SIG-M5 treated with dmso at 0.1 percent for 504 hours (cell line): ENCODE measurements at regions not wholly inside any gene's neighbourhood (a gene's known extent, or its start where the extent isn't known, plus 50 kb on each side); places are given as distances from the start of the nearest gene placed in this dataset.

Experiments
- DNase-seq: peaks from one replicate; lab custom pipeline; 2025; ENCODE audit not compliant: unreplicated experiment; lab: John Stamatoyannopoulos, UW

- no peak for DNase-seq
Observed at GRCh38 chr5:66538531-66538930, 57.7 kb upstream of the MAST4 start.

GRCh38 chr5:66540078-66540477 lies 56.1 kb upstream of the MAST4 start:
- DNase-seq, result no peak

- no peak for DNase-seq
Observed at GRCh38 chr5:66542711-66543110, 53.5 kb upstream of the MAST4 start.
